ENCODE measurements at regions not wholly inside any gene's neighbourhood (a gene's known extent, or its start where the extent isn't known, plus 50 kb on each side); places are given as distances from the start of the nearest gene placed in this dataset.
"Not testable (repeated sequence)": the region's sequence is repeated elsewhere in the genome, so short reads cannot be mapped to it uniquely, and the experiment has no call there.

DNA sequence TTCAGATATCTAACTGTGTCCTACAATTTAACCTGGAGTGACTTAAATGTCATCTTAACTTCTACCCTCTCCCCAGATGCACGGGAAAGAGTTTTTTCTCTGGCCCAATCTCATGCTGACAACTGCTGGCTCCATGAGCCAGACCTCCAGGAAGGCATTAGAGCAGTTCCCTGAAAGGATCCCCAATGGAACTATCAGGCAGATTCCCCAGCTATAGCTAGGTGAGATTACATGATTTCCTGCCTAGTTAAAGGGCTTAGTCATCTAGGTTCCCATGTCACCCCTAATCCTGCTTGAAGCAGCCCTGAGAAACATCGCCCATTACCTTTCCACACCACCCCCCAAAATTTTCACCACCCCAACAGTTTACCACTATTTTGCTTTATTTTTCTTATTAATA, 373.5 kb upstream of the TRPC7 start:
- DNase-seq, result no peak

DNA sequence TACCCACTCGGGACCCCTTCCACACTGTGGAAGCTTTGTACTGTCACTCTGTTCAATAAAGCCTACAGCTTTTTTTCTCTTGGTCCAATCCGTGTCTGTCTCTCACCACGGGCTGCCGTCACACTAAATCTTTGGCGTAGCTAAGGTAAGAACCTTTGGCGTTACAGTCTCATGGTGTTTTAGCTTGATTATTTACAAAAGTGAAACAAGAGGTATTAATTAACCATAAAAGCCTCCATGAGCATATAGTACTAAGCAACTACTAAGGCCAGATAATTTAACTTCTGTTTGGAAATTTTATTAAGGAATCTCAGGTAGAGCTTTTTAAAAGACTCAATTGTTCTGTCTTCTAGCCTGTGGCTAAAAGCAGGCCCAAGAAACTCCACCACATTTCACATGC, 370.7 kb upstream of the TRPC7 start:
- DNase-seq, result no peak

GRCh38 chr5:136735611-136736010, 370.3 kb upstream of the TRPC7 start:
- not testable (repeated sequence) for DNase-seq

GRCh38 chr5:136734628-136735027, 369.3 kb upstream of the TRPC7 start:
- no peak for DNase-seq

DNA sequence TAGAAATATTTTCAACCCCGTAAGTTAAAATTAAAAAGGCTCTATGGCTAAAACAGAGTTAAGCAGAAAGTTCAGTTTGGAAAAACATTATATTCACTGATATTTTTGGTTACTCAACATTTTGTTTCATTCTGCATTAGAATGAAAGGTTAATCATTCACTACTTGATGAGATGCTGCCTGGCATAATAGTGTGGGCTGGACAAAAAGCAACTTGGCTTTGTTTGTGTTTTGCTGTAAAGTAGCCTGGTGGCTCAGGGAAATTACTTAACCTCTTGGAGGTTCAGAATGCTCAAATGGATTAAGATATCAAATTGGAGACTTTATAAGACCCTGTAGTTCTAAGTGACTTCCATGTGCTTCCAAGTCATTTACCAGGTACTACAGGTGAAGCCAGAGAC, 367.4 kb upstream of the TRPC7 start:
- DNase-seq, result no peak

- DNase-seq, result no peak
Measured at GRCh38 chr5:136731241-136731900, 366.0 kb upstream of the TRPC7 start.

GRCh38 chr5:136730426-136730825, 365.1 kb upstream of the TRPC7 start:
- no peak for DNase-seq

- peak; percentile 46 for DNase-seq
Measured at GRCh38 chr5:136729901-136730355, 364.6 kb upstream of the TRPC7 start.

DNA sequence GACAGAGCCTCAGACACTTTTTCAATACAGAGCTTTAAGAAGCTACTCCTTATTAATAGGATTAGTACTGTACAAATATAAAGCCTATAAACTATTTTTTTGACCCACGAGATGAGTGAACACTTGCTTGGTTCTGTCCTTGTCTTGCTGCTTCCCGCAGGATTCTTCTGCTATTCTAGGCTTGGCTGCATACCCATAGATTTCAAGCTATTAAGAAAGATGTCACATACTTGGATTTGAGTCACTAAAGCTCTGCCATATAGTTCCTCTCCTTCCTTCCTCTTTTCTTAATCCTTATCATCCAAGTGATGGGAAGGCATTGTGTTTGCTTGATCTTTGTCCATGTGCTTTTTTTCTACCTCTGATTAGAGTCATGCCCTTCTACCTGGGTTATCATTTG, 361.2 kb upstream of the TRPC7 start:
- DNase-seq, result no peak

GRCh38 chr5:136724161-136724560, 358.8 kb upstream of the TRPC7 start:
- no peak for DNase-seq

GRCh38 chr5:136722581-136722980, 357.2 kb upstream of the TRPC7 start:
- DNase-seq, result no peak

DNA sequence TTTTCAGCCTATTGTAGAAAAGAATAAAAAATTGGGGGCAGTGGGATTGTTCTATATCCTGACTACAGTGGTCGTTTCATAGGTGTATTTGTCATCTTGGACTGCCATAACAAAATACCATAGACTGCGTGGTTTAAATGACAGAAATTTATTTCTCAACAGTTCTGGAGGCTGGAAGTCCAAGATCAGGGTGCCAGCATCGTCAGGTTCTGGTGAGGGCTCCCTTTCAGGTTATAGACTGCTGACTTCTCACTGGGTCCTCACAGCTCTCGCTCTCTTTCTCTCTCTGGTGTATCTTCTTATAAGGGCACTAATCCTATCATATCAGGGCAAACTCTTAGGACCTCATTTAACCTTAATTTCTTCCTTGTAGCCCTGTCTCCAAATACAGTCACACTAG, 356.7 kb upstream of the TRPC7 start:
- DNase-seq, result no peak

DNA sequence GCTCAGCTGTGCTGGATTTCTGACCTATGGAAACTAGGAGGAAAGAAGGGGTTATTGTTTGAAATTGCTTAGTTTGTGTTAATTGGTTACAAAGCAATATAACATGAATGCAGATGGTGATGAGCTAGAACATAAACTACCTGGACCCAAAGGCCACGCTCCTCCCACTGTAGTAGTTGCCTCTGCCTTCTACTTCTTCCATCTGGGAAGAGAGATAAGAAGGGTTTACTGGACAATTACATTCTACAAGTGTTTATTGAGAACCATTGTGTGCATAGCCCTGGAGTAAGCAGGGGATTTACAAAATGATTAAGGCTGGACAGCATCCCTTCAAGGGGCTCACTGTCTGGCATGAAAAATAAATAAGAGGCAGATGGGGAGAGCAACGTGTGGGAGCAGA, 355.3 kb upstream of the TRPC7 start:
- no peak for DNase-seq

GRCh38 chr5:136717917-136718316, 352.6 kb upstream of the TRPC7 start:
- DNase-seq, result no peak

- DNase-seq, result no peak
Measured at GRCh38 chr5:136714286-136714685, 348.9 kb upstream of the TRPC7 start.

- DNase-seq, result no peak
Measured at GRCh38 chr5:136712628-136713027, 347.3 kb upstream of the TRPC7 start.

DNA sequence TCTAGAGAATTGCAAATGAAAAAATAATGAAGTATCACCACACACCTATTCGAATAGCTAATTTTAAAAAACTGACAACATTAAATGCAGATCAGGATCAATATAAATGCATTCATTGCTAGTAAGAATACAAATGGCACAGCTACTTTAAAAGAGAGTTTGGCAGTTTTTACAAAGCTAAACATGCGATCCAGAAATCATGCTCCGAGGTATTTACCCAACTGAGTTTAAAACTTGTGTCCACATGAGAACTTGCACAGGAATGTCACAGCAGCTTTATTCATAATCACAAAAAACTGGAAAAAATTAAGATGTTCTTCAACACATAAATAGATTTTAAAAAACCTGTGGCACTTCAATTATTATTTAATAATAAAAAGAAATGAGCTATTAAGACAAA, 345.5 kb upstream of the TRPC7 start:
- no peak for DNase-seq

GRCh38 chr5:136703706-136704105, 338.4 kb upstream of the TRPC7 start:
- no peak for DNase-seq

DNA sequence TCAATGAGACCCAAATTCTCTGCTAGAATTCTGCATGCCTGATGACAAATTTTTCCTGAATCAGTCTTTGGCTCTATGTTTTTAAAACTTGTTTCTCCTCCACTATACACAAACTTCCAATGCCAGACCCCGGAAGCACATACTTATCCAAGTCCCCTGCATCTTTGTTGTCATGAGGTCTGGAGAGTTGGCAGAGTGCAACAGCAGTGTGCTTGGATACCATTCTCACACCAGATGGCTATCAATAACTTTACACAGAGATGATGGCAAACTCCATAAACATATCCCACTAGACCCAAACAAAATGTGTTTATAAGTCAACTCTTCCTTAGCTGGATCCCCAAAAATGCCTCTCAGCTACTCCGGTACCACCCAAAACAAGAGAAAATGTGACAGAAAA, 337.7 kb upstream of the TRPC7 start:
- no peak for DNase-seq

GRCh38 chr5:136701191-136701590, 335.8 kb upstream of the TRPC7 start:
- DNase-seq, result no peak

DNA sequence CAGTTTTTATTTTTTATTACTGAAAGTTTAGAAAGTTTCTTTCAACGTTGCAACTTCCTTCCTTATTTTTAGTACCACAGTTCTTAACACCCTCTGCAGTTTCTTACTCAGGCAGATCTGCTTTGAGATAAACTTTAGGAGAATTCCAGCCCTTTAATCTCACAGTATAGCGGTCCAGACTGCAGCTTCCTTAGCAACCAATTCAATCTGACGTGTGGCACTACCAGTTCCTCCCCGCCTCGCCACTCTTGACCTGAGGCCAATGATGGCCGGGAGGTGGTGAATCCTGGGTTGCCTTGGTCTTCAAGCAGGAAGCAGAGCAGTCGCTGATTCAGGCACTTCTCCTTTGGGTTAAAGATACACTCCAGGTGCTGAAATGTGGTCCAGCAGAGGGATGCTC, 334.3 kb upstream of the TRPC7 start:
- DNase-seq, result no peak

- no peak for DNase-seq
Measured at GRCh38 chr5:136698970-136699369, 333.6 kb upstream of the TRPC7 start.

- no peak for DNase-seq
Measured at GRCh38 chr5:136694258-136694657, 328.9 kb upstream of the TRPC7 start.

GRCh38 chr5:136689552-136689951, 324.2 kb upstream of the TRPC7 start:
- DNase-seq, result no peak

GRCh38 chr5:136686192-136686872, 321.0 kb upstream of the TRPC7 start:
- DNase-seq, result no peak
